Keratinocyte (primary cell): ENCODE measurements at regions not wholly inside any gene's neighbourhood (a gene's known extent, or its start where the extent isn't known, plus 50 kb on each side); places are given as distances from the start of the nearest gene placed in this dataset.

Experiments used
- DNase-seq: peaks from one replicate; pipeline ENCODE4 v3.0.0-alpha.2; 2011; ENCODE audit warnings: low read depth, missing footprints, low spot score
- FAIRE-seq: peaks from 2 replicates; lab custom pipeline; 2011; peaks lifted over from hg19 to GRCh38; lab: Jason Lieb, UNC
- H2AFZ ChIP-seq: 2 replicates; pipeline ENCODE4 v1.6.0; 2012; ENCODE audit warnings: low read length, control low read depth, inconsistent platforms; ENCODE audit not compliant: control insufficient read depth
- H3K27ac ChIP-seq: 2 replicates; pipeline ENCODE4 v1.5.1; 2011; ENCODE audit warnings: low read length; ENCODE audit not compliant: control insufficient read depth, insufficient read depth
- H3K27me3 ChIP-seq: 3 replicates; pipeline ENCODE4 v1.6.0; 2011; ENCODE audit warnings: low read length; ENCODE audit not compliant: control insufficient read depth, insufficient read depth; ENCODE audit errors: extremely low read depth
- H3K36me3 ChIP-seq, 2 experiments: 2 replicates in 1 of 2; 3 replicates in 1 of 2; pipeline ENCODE4 v1.5.1; 2011; ENCODE audit warnings: low read length in 2 of 2, mild to moderate bottlenecking in 1 of 2; ENCODE audit not compliant: control insufficient read depth in 2 of 2, insufficient read depth in 2 of 2; ENCODE audit errors: extremely low read depth in 1 of 2
- H3K4me1 ChIP-seq: 3 replicates; pipeline ENCODE4 v1.5.1; 2011; ENCODE audit warnings: low read length; ENCODE audit not compliant: control insufficient read depth, insufficient read depth; ENCODE audit errors: extremely low read depth
- H3K4me2 ChIP-seq: 3 replicates; pipeline ENCODE4 v1.6.0; 2011; ENCODE audit warnings: low read depth, low read length; ENCODE audit not compliant: control insufficient read depth, insufficient read depth; ENCODE audit errors: extremely low read depth
- H3K4me3 ChIP-seq, 3 experiments: fragments of 200-600 bp in 1 of 3; sonication (generic) in 1 of 3; 2 replicates in 2 of 3; 3 replicates in 1 of 3; pipeline ENCODE4 v1.5.1; 2011 to 2016; ENCODE audit warnings: low read length in 3 of 3, mild to moderate bottlenecking in 3 of 3, control low read depth in 2 of 3, inconsistent platforms in 1 of 3, low read depth in 1 of 3, mixed read lengths in 1 of 3, mixed run types in 1 of 3, moderate library complexity in 1 of 3; ENCODE audit not compliant: control insufficient read depth in 2 of 3, insufficient read depth in 2 of 3; ENCODE audit errors: extremely low read depth in 1 of 3
- H3K79me2 ChIP-seq: 2 replicates; pipeline ENCODE4 v1.6.0; 2012; ENCODE audit warnings: low read length; ENCODE audit not compliant: control insufficient read depth, insufficient read depth
- H3K9ac ChIP-seq: 3 replicates; pipeline ENCODE4 v1.6.0; 2011; ENCODE audit warnings: low read length; ENCODE audit not compliant: control insufficient read depth, insufficient read depth; ENCODE audit errors: extremely low read depth
- H3K9me1 ChIP-seq: 3 replicates; pipeline ENCODE4 v1.6.0; 2011; ENCODE audit warnings: low read length; ENCODE audit not compliant: control insufficient read depth, insufficient read depth; ENCODE audit errors: extremely low read depth
- H3K9me3 ChIP-seq: 2 replicates; pipeline ENCODE4 v1.5.1; 2012; ENCODE audit warnings: low read depth, low read length; ENCODE audit not compliant: control insufficient read depth
- H4K20me1 ChIP-seq: 3 replicates; pipeline ENCODE4 v1.6.0; 2011; ENCODE audit warnings: low read length; ENCODE audit not compliant: control insufficient read depth, insufficient read depth; ENCODE audit errors: extremely low read depth
- EZH2 ChIP-seq: IDR thresholded peaks from one replicate; pipeline ENCODE4 v1.6.1; 2012; ENCODE audit warnings: inconsistent platforms, mild to moderate bottlenecking, low read length, moderate library complexity
- dilution Hi-C: fragments of 300-500 bp; cut with MboI; formaldehyde crosslinking; loops from one replicate; pipeline ENCODE4 v1.7.0; 2020; ENCODE audit warnings: low sequenced_read_pairs; ENCODE audit not compliant: extremely low pct_ligation_motif_present
- TF ChIP-seq, protein P1 (sequence below), 3 experiments: IDR thresholded peaks in 1 of 3; conservative IDR thresholded peaks in 1 of 3; optimal IDR thresholded peaks in 1 of 3; 2 replicates in 2 of 3; 3 replicates in 1 of 3; pipeline versions ENCODE3 to v1.5.1; 2011; ENCODE audit warnings: low read length in 3 of 3, mild to moderate bottlenecking in 3 of 3, moderate library complexity in 2 of 3, control low read depth in 1 of 3, inconsistent platforms in 1 of 3; ENCODE audit not compliant: insufficient read depth in 2 of 3; ENCODE audit errors: extremely low read depth in 1 of 3

DNA sequence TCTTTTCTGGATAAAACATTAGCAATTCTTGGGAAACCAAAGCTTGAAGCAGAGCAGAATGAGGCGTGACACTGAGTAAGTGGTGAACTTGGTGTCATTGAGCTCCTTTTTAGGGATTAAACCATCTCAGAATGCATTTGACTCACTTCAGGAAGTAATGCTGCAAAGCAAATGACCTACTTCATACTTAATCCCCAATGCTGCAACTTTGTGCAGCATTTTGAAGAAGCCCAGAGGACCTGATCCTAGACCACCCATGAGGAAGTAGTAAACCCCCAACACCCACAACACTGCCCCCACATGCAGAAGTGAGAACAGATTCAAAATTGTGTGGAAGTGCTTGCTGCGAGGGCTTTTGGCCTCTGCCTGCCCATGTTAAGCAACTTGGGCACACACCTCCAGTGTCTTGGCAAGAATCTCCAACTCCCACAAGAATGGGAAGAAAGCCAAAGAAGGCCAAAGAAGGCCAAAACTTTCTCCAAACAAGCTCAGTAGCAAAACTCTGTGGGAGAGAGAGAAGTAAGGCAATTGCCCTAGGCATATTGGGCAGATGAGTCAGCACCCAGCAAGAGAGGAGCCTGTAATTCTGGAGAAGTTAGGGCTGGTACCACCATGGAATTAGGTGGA lies 69.2 kb upstream of the ETV6 start:
- peak overlapping the region; percentile 39 for H3K27ac ChIP-seq
- no peaks in the 10 kb centered on the region for H3K36me3 ChIP-seq
- TF ChIP-seq EZH2: no peak
- TF ChIP-seq, protein P1, sequence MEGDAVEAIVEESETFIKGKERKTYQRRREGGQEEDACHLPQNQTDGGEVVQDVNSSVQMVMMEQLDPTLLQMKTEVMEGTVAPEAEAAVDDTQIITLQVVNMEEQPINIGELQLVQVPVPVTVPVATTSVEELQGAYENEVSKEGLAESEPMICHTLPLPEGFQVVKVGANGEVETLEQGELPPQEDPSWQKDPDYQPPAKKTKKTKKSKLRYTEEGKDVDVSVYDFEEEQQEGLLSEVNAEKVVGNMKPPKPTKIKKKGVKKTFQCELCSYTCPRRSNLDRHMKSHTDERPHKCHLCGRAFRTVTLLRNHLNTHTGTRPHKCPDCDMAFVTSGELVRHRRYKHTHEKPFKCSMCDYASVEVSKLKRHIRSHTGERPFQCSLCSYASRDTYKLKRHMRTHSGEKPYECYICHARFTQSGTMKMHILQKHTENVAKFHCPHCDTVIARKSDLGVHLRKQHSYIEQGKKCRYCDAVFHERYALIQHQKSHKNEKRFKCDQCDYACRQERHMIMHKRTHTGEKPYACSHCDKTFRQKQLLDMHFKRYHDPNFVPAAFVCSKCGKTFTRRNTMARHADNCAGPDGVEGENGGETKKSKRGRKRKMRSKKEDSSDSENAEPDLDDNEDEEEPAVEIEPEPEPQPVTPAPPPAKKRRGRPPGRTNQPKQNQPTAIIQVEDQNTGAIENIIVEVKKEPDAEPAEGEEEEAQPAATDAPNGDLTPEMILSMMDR (optimal IDR thresholded peaks at IDR 0.05 in 1 of 3, IDR thresholded peaks at IDR 0.05 in 1 of 3, conservative IDR thresholded peaks at IDR 0.05 in 1 of 3; ENCODE audit: extremely low read depth in 1 of 3, insufficient read depth in 2 of 3, low read length in 3 of 3): peak in 1 of 3 experiments; percentile 8
- H3K4me2 ChIP-seq: peak overlapping the region; percentile 62
- dilution Hi-C loops: loop anchor here (25.0 kb wide), 1 partner anchor 457 kb away; no protein-coding TSS in a partner anchor
- H3K4me1 ChIP-seq: peaks cover 42% of the 10 kb centered on the region
- no peak overlapping the region for H3K4me3 ChIP-seq
- no peaks in the 10 kb centered on the region for H3K9me3 ChIP-seq
- DNase-seq (peak; percentile 96), FAIRE-seq (peak; percentile 99)
- no peaks in the 10 kb centered on the region for H3K79me2 ChIP-seq
- no peak overlapping the region for H3K9ac ChIP-seq
- peaks cover 5% of the 10 kb centered on the region for H4K20me1 ChIP-seq
- H3K27me3 ChIP-seq: peaks cover 12% of the 10 kb centered on the region
- no peak overlapping the region for H2AFZ ChIP-seq
- H3K9me1 ChIP-seq: peaks cover 5% of the 10 kb centered on the region

DNA sequence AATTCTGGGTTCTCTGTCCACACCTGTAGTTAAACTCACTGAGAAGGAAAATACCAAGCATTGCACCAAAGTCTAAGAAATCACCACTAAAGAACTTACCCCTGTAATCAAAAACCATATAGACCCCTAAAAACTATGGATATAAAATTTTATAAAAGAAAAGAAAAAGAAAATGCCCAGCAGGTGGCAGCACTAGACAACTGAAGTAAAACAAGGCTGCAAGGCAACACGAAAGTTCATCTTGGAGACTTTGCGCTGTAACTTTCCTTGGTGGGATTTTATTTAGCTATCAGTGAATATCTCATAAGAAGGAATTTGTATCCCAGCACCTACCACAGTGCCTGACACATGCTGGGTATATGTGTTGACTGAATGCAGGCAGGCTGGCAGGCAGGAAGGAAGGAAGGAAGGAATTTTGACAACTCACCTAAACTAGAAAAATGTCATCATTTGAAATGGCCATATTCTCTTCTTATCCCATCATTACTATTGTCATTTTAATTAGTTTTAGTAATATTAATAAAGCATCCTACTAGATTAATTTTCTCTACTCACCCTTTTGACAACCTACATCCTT lies 68.2 kb upstream of the ETV6 start:
- FAIRE-seq (no peak), DNase-seq (no peak)
- no peak overlapping the region for H2AFZ ChIP-seq
- TF ChIP-seq, protein P1 (optimal IDR thresholded peaks at IDR 0.05 in 1 of 3, IDR thresholded peaks at IDR 0.05 in 1 of 3, conservative IDR thresholded peaks at IDR 0.05 in 1 of 3; ENCODE audit: extremely low read depth in 1 of 3, insufficient read depth in 2 of 3, low read length in 3 of 3): peak in 2 of 3 experiments; percentile 19 to 47
- no peak for TF ChIP-seq EZH2
- no peaks in the 10 kb centered on the region for H3K36me3 ChIP-seq
- H3K27ac ChIP-seq: no peak overlapping the region
- peaks cover 36% of the 10 kb centered on the region for H3K4me1 ChIP-seq
- dilution Hi-C loops: loop anchor here (25.0 kb wide), 1 partner anchor 456 kb away; no protein-coding TSS in a partner anchor
- peaks cover 5% of the 10 kb centered on the region for H3K9me1 ChIP-seq
- no peak overlapping the region for H3K4me2 ChIP-seq
- H3K27me3 ChIP-seq: peaks cover 12% of the 10 kb centered on the region
- no peak overlapping the region for H3K4me3 ChIP-seq
- H3K9me3 ChIP-seq: no peaks in the 10 kb centered on the region
- H3K9ac ChIP-seq: no peak overlapping the region
- peaks cover 5% of the 10 kb centered on the region for H4K20me1 ChIP-seq
- H3K79me2 ChIP-seq: no peaks in the 10 kb centered on the region
